Sigmoid colon (tissue), 6 donors: ENCODE measurements at regions not wholly inside any gene's neighbourhood (a gene's known extent, or its start where the extent isn't known, plus 50 kb on each side); places are given as distances from the start of the nearest gene placed in this dataset.
A peak's percentile ranks its signal among the peaks of the same experiment; 100 is the strongest.

Experiments
- DNase-seq: peaks from one replicate; pipeline ENCODE4 v3.0.0-alpha.2; 2019
- H3K27ac ChIP-seq, 4 donors: fragments of 200-600 bp; sonication (generic); one replicate each; pipeline ENCODE4 v1.5.1; 2016 to 2019; ENCODE audit warnings: mild to moderate bottlenecking in 1 of 4
- H3K27me3 ChIP-seq, 3 donors: fragments of 200-600 bp; sonication (generic); one replicate each; pipeline ENCODE4 v1.5.1; 2019; ENCODE audit warnings: mild to moderate bottlenecking in 1 of 3
- H3K36me3 ChIP-seq, 4 donors: fragments of 200-600 bp; sonication (generic); one replicate each; pipeline ENCODE4 v1.5.1; 2016 to 2019
- H3K4me1 ChIP-seq, 4 donors: fragments of 200-600 bp; sonication (generic); one replicate each; pipeline ENCODE4 v1.5.1; 2017 to 2019
- H3K4me3 ChIP-seq, 4 donors: fragments of 200-600 bp; sonication (generic); one replicate each; pipeline ENCODE4 v1.5.1; 2017 to 2019; ENCODE audit warnings: mild to moderate bottlenecking in 2 of 4, moderate library complexity in 1 of 4
- H3K9me3 ChIP-seq, 4 donors: fragments of 200-600 bp in 3 of 4; sonication (generic) in 3 of 4; one replicate each; pipeline versions ENCODE4 v1.5.1 to v1.6.1; 2013 to 2019
- CTCF ChIP-seq, 4 experiments: fragments of 450-650 bp in 3 of 4; fragments of 200-600 bp in 1 of 4; IDR thresholded peaks; one replicate each; pipeline ENCODE4 v1.5.1; 2016 to 2019; ENCODE audit warnings: antibody characterized with exemption in 4 of 4, mild to moderate bottlenecking in 3 of 4, moderate library complexity in 2 of 4
- EP300 ChIP-seq, 4 donors: sonication (generic); formaldehyde crosslinking; IDR thresholded peaks; one replicate each; pipeline ENCODE4 v1.6.1; 2017; ENCODE audit warnings: antibody characterized with exemption in 4 of 4
- POLR2A ChIP-seq, 2 donors: fragments of 450-650 bp; IDR thresholded peaks; one replicate each; pipeline ENCODE4 v1.6.1; 2016; ENCODE audit warnings: antibody characterized with exemption in 2 of 2, mild to moderate bottlenecking in 2 of 2, moderate library complexity in 2 of 2
- POLR2AphosphoS5 ChIP-seq, 4 donors: sonication (generic); formaldehyde crosslinking; IDR thresholded peaks; one replicate each; pipeline ENCODE4 v1.6.1; 2017; ENCODE audit warnings: antibody characterized with exemption in 4 of 4
- WGBS, 2 donors: extraction: QIAGEN DNeasy Blood & Tissue Kit; methylation state at CpG; one replicate each; pipeline ENCODE4 v1.1.7; 2013; 5-methylcytosine and 5-hydroxymethylcytosine counted together
- intact Hi-C: fragments of 100-400 bp; cut with DNase I; formaldehyde crosslinking; loops from one replicate; pipeline ENCODE4 v1.15.1; 2023
- donor health status: healthy with polysubstance abuse.
- donor health status: healthy.

- no peaks in the 10 kb centered on the region for H3K27me3 ChIP-seq
- H3K4me3 ChIP-seq, result no peak overlapping the region
- peaks cover 0 to 88% (median 78%) of the 10 kb centered on the region in 4 donors for H3K4me1 ChIP-seq
- peak overlapping the region; percentile 80 to 96 (median 91) for H3K27ac ChIP-seq
- no peak for DNase-seq
- TF ChIP-seq POLR2AphosphoS5 (IDR thresholded peaks at IDR 0.05) (no peak), CTCF (IDR thresholded peaks at IDR 0.05) (no peak), EP300 (IDR thresholded peaks at IDR 0.05) (no peak), POLR2A (IDR thresholded peaks at IDR 0.05) (no peak)
- no peaks in the 10 kb centered on the region for H3K36me3 ChIP-seq
- intact Hi-C loops, result no loop called here
- no peaks in the 10 kb centered on the region for H3K9me3 ChIP-seq
- WGBS, 2 donors, result 88 to 90% methylated on average over 9 of the region's 9 CpGs
Measured at GRCh38 chr9:700365-701282, 140.9 kb upstream of the DMRT1 start.

- TF ChIP-seq POLR2A (IDR thresholded peaks at IDR 0.05), result no peak
- peak in 1 of 4 donors; percentile 5 for TF ChIP-seq POLR2AphosphoS5 (IDR thresholded peaks at IDR 0.05)
- Histone ChIP-seq H3K9me3 (no peaks in the 10 kb centered on the region), H3K27me3 (no peaks in the 10 kb centered on the region), H3K36me3 (no peaks in the 10 kb centered on the region), H3K27ac (peak overlapping the region; percentile 80 to 96 (median 91)), H3K4me3 (no peak overlapping the region), H3K4me1 (peaks cover 0 to 80% (median 63%) of the 10 kb centered on the region in 4 donors)
- intact Hi-C loops, result no loop called here
- 87 to 91% methylated on average over 2 of the region's 2 CpGs for WGBS, 2 donors
- no peak for DNase-seq
Measured at GRCh38 chr9:703392-703791, 138.1 kb upstream of the DMRT1 start.

GRCh38 chr9:706073-706472 is 135.4 kb upstream of the DMRT1 start:
- DNase-seq, result no peak
- intact Hi-C loops, result no loop called here
- Histone ChIP-seq H3K4me3 (peak overlapping the region in 3 of 4 donors; percentile 58 to 63 (median 59)), H3K27me3 (no peaks in the 10 kb centered on the region), H3K9me3 (no peaks in the 10 kb centered on the region), H3K4me1 (peaks cover 0 to 80% (median 53%) of the 10 kb centered on the region in 4 donors), H3K36me3 (peaks cover 1 to 5% (median 5%) of the 10 kb centered on the region in 4 donors), H3K27ac (peak overlapping the region; percentile 80 to 96 (median 91))
- WGBS, 2 donors, result 14 to 49% methylated on average over 2 of the region's 2 CpGs
- TF ChIP-seq EP300 (IDR thresholded peaks at IDR 0.05) (no peak), POLR2A (IDR thresholded peaks at IDR 0.05) (no peak)

GRCh38 chr9:706606-707459 is 134.7 kb upstream of the DMRT1 start:
- peak; percentile 92 for DNase-seq
- H3K27ac ChIP-seq, result peak overlapping the region; percentile 80 to 96 (median 91)
- 25 to 70% methylated on average over 51 of the region's 51 CpGs for WGBS, 2 donors
- no peaks in the 10 kb centered on the region for H3K9me3 ChIP-seq
- peaks cover 0 to 83% (median 53%) of the 10 kb centered on the region in 4 donors for H3K4me1 ChIP-seq
- TF ChIP-seq POLR2AphosphoS5 (IDR thresholded peaks at IDR 0.05) (peak; percentile 46 to 61 (median 52)), CTCF (IDR thresholded peaks at IDR 0.05) (no peak)
- peak overlapping the region; percentile 39 to 63 (median 58) for H3K4me3 ChIP-seq
- H3K27me3 ChIP-seq, result no peaks in the 10 kb centered on the region
- intact Hi-C loops, result no loop called here
- peaks cover 9 to 13% (median 12%) of the 10 kb centered on the region in 4 donors for H3K36me3 ChIP-seq

- no peak for DNase-seq
- H3K27ac ChIP-seq, result peak overlapping the region; percentile 72 to 90 (median 80)
- peaks cover 15 to 25% (median 16%) of the 10 kb centered on the region in 4 donors for H3K36me3 ChIP-seq
- peak overlapping the region; percentile 15 to 45 (median 38) for H3K4me3 ChIP-seq
- no peaks in the 10 kb centered on the region for H3K9me3 ChIP-seq
- TF ChIP-seq CTCF (IDR thresholded peaks at IDR 0.05), result no peak
- TF ChIP-seq POLR2A (IDR thresholded peaks at IDR 0.05), result no peak
- TF ChIP-seq EP300 (IDR thresholded peaks at IDR 0.05), result no peak
- no peak for TF ChIP-seq POLR2AphosphoS5 (IDR thresholded peaks at IDR 0.05)
- H3K27me3 ChIP-seq, result no peaks in the 10 kb centered on the region
- intact Hi-C loops, result no loop called here
- WGBS, 2 donors, result 56 to 76% methylated on average over 7 of the region's 7 CpGs
- peaks cover 0 to 86% (median 61%) of the 10 kb centered on the region in 4 donors for H3K4me1 ChIP-seq
Measured at GRCh38 chr9:708182-708550, 133.3 kb upstream of the DMRT1 start.
